Hepatocyte (in vitro differentiated cells): ENCODE measurements at regions not wholly inside any gene's neighbourhood (a gene's known extent, or its start where the extent isn't known, plus 50 kb on each side); places are given as distances from the start of the nearest gene placed in this dataset.

Source experiments
- CTCF ChIP-seq: fragments of 200-600 bp; sonication (generic); IDR thresholded peaks from 2 replicates; pipeline ENCODE4 v1.5.1; 2016; ENCODE audit warnings: antibody characterized with exemption, mild to moderate bottlenecking; ENCODE audit not compliant: poor library complexity
- EZH2 ChIP-seq: fragments of 200-600 bp; sonication (generic); IDR thresholded peaks from 2 replicates; pipeline ENCODE4 v1.6.1; 2016; ENCODE audit warnings: antibody characterized with exemption, mild to moderate bottlenecking, borderline replicate concordance

- TF ChIP-seq CTCF (no peak), EZH2 (no peak)
These were observed 54.5 kb upstream of the MAX start for GRCh38 chr14:65156568-65157366.
